ENCODE measurements at regions not wholly inside any gene's neighbourhood (a gene's known extent, or its start where the extent isn't known, plus 50 kb on each side); places are given as distances from the start of the nearest gene placed in this dataset.

GRCh38 chr11:116192509-116193210, 580.1 kb downstream of the BUD13 start:
- DNase-seq (ENCODE audit: low read depth, low spot score), result no peak

GRCh38 chr11:116190861-116191260, 581.9 kb downstream of the BUD13 start:
- no peak for DNase-seq (ENCODE audit: low read depth, low spot score)

DNA sequence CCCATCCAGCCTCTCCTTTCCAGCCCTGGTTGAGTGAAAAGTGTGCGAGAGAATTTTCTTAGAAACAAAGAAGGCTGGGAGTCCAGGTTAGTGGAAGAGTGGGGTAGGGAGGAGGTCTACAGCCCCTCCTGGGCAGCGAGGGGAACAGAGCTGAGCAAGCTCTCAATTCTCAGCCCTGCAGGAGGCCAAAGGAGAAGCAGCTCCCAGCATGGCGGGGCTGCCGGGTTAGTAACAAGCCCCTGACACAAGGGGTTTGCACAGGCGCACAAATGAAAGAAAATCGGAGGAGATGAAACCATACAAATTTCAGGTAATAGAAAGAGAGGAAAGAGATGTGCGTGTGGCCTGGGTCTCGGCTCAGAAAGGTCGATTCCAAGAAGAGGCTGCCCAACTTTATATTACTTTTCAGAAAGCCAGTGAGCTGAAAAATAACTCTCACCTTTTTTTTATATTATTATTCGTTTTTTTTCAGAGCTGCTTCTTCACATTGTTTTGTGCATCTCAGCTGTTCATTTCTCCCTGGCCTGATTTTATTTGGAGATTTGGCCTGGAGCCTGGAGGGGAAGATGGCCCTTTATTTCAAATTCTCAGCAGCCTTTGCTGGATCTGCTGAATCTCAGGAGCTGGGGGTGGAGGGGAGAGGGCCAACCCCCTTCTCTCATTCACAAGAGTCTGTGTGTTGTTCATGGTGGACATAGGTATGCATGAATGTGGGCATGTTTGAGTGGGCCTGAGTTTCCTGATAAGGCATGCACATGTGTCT, 583.2 kb downstream of the BUD13 start:
- DNase-seq (ENCODE audit: low read depth, low spot score), result no peak

- DNase-seq (ENCODE audit: low read depth, low spot score), result no peak
These were observed 584.4 kb downstream of the BUD13 start for GRCh38 chr11:116188350-116188749.

GRCh38 chr11:116187026-116187425, 585.8 kb downstream of the BUD13 start:
- no peak for DNase-seq (ENCODE audit: low read depth, low spot score)

DNA sequence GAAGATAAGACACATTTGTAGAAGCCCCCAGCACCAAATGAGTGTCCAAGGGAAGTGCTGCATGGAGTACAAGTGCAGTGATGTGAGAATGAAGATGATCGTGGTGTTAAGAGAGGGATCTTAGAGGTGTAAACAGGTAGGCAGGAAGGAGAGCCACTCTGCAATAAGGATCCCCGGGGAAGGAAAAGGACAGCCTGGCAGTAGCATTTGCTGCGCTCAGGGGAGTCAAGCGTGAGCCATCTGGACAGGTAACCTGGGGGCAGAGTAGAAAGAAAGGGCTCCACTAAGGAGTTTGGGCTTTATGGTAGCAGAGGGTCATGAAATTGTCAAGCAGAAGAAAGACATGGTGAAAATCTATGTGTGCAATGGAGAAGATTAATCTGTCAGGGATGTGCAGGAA, 587.2 kb downstream of the BUD13 start:
- no peak for DNase-seq (ENCODE audit: low read depth, low spot score)

GRCh38 chr11:116184763-116185162, 588.0 kb downstream of the BUD13 start:
- DNase-seq (ENCODE audit: low read depth, low spot score), result no peak

GRCh38 chr11:116182356-116182966, 590.3 kb downstream of the BUD13 start:
- no peak for DNase-seq (ENCODE audit: low read depth, low spot score)

- DNase-seq (ENCODE audit: low read depth, low spot score), result no peak
These were observed 591.8 kb downstream of the BUD13 start for GRCh38 chr11:116180806-116181600.

- no peak for DNase-seq (ENCODE audit: low read depth, low spot score)
These were observed 593.4 kb downstream of the BUD13 start for GRCh38 chr11:116179401-116179800.

- DNase-seq (ENCODE audit: low read depth, low spot score), result no peak
These were observed 595.1 kb downstream of the BUD13 start for GRCh38 chr11:116177521-116178210.

- DNase-seq (ENCODE audit: low read depth, low spot score), result no peak
These were observed 596.2 kb downstream of the BUD13 start for GRCh38 chr11:116176484-116177005.

GRCh38 chr11:116175707-116176106, 597.1 kb downstream of the BUD13 start:
- DNase-seq (ENCODE audit: low read depth, low spot score), result no peak

DNA sequence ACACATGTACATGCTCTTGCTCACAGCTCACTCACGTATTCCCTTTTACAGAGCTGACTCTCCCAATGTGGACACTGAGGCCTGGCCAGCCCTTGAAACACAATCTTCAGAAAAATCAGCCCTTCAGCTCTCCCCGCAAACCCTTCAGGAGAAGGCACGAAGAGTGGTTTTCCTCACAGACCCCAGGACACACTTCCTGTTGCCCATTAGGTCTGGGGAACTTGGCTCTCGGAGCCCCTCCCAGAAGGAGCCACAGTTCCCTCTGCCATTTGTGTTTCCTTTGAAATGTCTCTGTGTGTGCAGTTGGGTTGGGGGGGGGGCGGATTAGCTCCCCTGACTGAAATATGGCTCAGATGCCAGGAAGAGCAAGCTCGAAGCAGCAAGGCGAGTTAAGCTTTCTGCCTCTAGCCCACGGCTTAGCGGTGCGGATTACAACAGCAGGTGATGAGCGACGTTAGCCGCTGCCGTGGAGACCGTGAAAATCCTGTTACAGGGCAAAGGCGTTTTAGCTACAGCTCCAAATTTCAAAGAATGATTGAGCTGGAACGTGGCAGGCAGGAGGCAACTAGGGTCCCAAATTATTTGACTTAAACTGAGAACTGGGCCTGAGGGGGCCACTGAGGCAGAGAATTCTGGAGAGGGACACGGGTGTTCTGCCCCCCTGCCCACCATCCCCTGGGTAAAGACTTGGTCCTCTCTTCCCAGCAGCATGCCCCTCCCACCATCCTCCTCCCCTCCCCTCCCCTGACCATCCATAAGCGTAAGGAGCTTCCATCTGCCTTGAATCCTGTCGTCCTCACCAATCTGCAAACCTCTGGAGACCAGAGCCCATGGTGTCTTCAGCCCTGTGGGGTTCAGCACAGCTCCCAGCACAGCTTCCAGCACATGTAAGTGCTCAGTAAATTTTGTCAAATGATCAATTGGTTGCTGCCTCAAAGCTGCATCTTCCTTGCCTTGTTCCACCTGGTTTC, 598.6 kb downstream of the BUD13 start:
- DNase-seq (ENCODE audit: low read depth, low spot score), result no peak

- DNase-seq (ENCODE audit: low read depth, low spot score), result no peak
These were observed 599.3 kb downstream of the BUD13 start for GRCh38 chr11:116173506-116173905.

DNA sequence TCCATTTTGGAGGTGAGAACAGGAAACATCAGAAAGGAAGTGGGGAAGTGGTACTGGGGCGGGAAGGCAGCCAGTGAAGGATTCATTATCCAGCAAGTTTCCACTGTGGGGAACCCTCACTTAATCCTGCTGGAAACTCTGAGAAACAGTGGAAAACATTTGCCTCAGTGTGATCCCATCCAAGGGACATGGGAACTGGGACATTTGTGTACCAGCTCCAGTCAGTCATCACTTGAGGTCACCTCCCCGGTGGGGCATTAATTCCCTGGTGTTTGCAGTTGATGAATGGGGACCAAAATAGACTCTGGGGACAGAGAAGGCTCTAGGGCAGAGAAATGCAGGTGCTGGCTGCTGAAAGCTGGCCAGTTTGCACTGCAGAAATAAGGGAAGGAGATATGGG, 599.9 kb downstream of the BUD13 start:
- DNase-seq (ENCODE audit: low read depth, low spot score), result no peak

- no peak for DNase-seq (ENCODE audit: low read depth, low spot score)
These were observed 600.6 kb downstream of the BUD13 start for GRCh38 chr11:116172156-116172555.

DNA sequence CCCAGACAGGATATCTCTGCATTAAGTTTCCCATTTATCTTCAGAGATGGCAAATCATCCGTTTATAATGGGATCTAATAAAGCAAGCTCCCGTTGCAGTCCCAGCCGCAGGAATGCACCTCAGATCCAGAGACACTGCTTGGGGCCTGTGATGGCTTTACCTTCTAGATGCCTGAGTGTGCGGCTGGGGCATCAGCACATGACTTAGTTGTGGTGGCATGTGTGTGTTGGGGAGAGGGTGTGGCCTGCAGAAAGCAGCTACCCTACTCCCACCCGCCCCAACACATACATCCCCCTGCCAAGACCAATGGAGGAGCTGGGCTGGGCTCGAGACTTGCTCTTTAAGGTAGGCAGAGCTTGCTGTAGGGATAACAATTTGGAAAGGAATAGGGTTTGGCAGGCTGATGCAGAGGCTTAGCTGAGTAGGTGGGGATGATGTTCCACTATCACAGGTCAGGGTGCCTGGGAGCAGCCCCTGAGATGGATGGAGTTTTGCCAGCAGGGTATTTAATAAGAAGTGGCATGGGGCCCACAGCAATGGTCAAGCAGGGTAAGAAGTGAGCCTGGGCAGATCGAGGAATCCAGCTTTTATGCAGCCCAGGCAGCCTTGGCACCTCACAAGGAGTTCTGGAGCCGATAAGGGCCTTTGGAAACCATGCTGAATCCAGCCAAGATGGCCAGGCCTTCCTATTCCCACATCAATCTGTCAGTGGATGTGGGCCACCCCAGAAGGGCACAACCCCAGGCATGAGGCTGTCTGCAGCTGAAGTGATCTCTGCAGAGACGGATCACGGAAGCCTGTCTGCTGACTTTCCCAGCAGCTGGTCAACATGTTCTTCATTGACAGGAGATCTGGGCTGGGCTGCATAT, 601.3 kb downstream of the BUD13 start:
- DNase-seq (ENCODE audit: low read depth, low spot score), result no peak

Data from pulmonary artery endothelial cell (primary cell).